Cardiac septum (tissue), 1 donor: ENCODE measurements at regions not wholly inside any gene's neighbourhood (a gene's known extent, or its start where the extent isn't known, plus 50 kb on each side); places are given as distances from the start of the nearest gene placed in this dataset.
"Not testable (repeated sequence)": the region's sequence is repeated elsewhere in the genome, so short reads cannot be mapped to it uniquely, and the experiment has no call there.

Experiments used
- DNase-seq: peaks from one replicate; pipeline ENCODE4 v3.0.0-alpha.2; 2020; ENCODE audit warnings: low spot score
- intact Hi-C: fragments of 100-400 bp; cut with DNase I; formaldehyde crosslinking; loops from one replicate; pipeline ENCODE4 v1.14.0; 2022
- donor health status: DM: no; HTN: no; CAD: no.

DNA sequence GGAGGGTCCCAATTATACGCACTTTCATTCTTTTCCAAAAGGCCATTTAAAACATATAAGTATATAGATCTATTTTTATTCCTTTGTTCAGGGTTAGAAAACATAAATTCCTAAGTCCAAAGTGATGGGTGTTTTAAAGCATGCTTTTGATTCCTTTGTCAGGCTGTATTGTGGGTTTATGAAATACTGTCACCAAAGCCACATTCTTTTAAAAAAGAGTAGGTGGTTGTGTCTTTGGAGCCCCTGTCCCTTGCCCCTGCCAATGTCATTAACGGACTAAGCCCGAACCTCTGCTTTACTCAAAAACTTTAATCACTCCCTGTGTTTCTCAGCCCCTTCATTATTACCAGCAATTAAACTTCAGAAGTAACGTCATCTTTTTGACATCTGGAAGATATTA is 104.9 kb upstream of the APCDD1 start:
- intact Hi-C loops, result no loop called here
- no peak for DNase-seq

DNA sequence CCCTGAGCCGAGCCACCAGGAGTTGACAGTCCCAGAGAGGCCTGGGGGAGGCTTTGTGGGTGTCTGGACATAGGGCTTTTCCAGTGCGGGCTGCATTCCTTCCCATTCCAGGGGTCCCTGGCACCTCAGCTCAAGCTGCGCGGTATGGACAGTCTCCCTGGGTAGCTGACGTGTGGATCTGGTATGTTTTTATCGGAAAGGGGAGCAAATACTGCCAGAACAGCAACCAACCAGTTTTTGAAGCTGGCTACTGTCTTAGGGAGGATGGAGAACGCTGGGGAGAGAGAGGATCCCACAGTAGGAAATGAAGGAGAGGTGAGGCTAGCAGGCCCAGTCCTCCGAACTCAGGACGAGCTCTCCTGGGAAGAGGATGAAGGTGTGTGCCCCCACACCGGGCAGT is 103.8 kb upstream of the APCDD1 start:
- DNase-seq, result no peak
- intact Hi-C loops, result no loop called here

DNA sequence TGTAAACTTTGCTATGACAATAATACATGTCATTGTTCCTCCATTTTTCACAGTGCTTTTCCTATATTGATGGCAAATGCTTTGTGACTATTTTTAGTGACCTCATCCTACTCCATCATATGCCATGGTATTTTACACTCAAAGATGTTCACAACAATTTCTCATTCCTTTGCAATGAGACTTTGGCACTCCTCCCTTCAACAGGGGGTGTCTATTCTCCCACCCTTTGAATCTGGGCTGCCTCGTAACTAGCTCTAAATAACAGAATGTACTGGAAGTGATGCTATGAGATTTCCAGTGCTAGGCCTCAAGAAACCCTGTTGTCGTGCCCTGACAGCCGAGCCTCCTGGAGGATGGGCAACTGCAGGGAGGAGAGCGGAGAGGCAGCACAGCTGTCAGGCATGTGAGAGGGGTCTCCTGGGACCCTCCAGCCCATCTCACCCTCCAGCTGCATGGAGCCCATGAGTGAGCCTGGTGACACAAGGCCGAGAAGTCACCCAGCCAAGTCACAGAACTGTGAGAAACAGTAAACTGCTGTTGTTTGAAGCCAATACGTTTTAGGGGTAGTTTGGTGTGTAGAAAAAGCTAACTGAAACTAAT is 103.1 kb upstream of the APCDD1 start:
- no peak for DNase-seq
- intact Hi-C loops, result no loop called here

DNA sequence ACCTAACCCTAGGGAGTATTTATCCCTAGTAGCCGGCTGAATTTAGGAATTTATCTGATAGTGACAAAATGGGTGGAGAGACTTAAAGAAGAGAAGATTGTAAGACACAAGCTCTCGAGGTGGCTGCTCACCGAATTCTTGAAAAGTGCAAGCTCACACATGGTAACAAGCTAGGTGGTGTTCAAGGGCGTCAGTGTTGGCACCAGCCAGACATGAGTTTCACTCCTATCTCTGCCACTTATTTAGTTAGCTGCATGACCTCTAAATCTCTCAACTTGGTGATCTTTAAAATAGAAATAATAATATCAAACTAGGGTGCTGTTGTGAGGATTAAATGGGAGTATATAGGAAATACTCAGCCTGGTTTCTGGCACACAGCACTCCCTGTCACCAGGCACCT is 102.6 kb upstream of the APCDD1 start:
- no peak for DNase-seq
- intact Hi-C loops, result loop anchor here (2.0 kb wide), 1 partner anchor 341 kb away; no protein-coding TSS in a partner anchor

DNA sequence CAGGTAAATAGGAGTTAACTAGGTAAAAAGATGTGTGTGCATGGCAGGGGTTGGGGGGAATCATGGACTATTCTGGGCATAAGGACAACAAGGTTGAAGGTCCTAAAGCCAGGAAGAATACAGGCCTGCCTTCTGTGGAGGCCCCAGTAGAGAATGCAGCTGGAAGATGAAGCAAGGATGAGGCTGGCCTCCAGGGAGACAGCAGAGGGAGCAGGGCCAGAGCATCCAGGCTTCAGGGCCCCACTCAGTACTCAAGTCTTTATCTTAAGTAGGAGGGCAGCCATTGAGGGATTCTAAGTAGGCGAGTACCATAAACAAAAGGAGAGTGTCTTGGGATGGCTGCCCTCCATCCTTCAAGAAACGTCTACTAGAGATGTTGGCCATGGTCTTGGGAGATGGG is 101.8 kb upstream of the APCDD1 start:
- no peak for DNase-seq
- intact Hi-C loops, result loop anchor here (2.0 kb wide), 1 partner anchor 342 kb away; no protein-coding TSS in a partner anchor

DNA sequence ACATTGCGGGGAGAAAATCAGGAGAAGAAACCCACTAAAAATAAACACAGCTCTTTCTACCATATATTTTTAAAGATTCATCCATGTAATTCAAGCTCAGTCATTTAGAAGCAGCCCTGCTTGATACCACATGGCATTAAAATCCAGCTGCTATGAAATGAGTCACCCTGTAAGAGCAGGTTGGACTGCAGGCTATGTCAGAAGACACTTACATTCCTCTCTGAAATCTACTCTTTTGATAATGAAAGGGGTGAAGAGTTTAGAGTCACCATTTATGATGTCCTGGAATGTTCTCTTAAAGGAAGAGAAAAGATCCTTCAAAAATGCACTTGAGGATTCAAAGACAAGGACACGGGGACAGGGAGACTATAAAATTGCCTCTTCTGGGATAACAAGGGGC is 100.6 kb upstream of the APCDD1 start:
- intact Hi-C loops, result loop anchor here (2.0 kb wide), 1 partner anchor 343 kb away; no protein-coding TSS in a partner anchor
- no peak for DNase-seq

DNA sequence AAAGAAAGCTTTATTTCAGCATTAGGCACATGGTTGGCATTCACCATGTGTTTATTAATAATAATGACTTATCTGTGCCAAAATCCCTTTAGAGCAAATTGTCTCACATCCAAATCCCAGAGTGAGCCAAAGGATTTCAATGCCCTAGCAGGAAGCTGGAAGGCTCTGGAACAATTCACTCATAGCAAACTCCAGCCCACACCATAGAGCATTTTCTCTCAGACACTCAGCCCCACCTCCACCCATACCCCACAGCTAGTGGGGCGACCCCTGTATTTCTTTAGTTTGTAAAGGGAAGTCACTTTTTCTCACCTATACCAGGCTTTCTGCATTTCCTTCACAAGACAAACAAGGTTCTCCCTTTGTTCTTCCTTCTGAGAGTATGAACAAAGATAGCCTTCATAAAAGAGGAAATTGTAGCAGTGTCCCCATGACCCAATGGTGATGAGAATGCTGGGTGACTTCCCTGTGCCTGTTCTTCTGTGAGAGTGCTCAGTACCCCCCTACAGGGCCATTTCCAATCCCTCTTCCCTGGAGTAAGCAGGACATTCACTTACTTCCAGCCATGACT is 100.1 kb upstream of the APCDD1 start:
- no peak for DNase-seq
- intact Hi-C loops, result no loop called here

DNA sequence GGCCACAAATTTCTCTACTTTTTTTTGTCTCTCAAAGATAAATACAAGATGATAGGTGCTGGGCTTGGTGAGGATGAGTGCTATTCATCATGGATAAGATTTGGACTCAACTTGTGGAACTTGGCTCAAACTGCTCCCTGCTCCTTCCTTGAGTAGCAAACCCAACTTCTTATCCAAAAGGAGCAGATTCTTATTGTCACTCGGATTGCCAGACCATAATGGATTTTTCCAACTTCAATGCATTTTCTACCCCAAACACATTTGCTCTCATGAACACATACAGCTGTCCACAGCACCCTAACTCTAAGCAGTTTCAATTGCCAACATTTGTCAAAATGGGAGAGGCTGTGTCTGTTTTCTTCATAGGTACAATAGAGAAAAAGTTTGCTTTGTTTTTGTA is 99.5 kb upstream of the APCDD1 start:
- DNase-seq, result no peak
- intact Hi-C loops, result no loop called here

DNA sequence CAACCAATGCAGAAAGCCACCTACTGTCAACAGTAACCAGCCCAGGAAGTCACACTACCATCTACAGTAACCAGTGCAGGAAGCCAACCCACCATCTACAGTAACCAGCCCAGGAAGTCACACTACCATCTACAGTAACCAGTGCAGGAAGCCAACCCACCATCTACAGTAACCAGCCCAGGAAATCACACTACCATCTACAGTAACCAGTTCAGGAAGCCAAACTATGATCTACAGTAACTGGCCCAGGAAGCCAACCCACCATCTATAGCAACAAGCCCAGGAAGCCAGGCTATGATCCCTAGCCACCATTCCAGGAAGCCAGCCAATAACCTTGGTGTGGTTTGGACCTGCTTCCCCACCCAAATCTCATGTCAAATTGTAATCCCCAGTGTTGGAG is 97.4 kb upstream of the APCDD1 start:
- DNase-seq, intact Hi-C loops: not testable (repeated sequence)

DNA sequence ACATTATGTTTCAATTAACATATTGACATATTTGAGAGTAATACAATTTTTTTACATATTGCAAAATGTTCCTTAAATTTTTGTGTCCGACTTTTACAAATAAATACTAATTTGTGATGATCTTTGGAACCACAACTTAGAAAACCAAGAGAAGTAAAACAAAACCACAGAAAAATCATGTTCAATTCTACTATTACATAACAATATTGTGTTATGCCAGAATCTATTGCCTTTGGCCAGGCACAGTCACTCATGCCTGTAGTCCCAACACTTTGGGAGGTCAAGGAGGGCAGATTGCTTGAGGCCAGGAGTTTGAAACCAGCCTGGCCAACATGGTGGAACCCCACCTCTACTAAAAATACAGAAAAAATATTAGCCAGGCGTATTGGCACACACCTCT is 92.8 kb upstream of the APCDD1 start:
- intact Hi-C loops, result no loop called here
- DNase-seq, result no peak

DNA sequence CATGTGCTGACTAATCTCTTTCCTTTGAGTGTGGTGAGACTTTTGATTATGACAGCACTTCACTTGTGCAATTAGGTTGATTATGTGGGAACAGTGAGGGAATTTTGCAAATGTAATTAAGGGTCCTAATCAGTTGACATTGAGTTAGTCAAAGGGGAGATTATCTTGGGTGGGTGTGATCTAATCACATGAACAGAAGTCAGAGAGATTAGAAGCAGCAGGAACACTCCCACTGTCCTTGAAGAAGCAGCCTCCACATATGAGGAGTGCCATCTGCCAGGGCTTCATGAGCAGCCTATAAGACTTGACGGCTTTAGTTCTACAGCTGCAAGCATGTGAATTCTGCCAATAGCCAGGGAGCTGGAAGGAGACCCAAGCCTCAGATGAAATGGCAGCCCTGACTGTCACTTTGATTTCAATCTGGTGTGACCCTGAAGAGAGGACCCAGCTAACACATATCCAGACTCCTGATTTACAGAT is 89.4 kb upstream of the APCDD1 start:
- intact Hi-C loops, result no loop called here
- no peak for DNase-seq

DNA sequence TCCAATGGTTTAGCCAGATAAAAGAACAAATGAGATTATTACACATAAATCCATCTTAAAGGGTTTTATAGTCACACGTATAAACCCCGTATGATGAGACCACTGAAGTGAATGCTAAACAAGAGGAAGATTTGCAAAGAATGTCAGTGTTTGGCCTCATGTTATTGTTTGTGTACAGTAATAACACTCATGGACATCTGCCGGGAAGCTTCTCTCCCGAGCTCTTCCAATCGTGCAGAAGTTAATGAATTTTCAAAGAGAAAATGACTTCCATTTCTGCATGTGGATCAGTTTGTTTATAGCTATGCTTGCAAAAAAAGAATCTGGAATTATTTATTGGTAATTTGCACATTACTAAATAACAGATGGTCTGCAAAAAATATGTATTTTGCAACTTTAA is 88.5 kb upstream of the APCDD1 start:
- intact Hi-C loops, result no loop called here
- DNase-seq, result no peak

DNA sequence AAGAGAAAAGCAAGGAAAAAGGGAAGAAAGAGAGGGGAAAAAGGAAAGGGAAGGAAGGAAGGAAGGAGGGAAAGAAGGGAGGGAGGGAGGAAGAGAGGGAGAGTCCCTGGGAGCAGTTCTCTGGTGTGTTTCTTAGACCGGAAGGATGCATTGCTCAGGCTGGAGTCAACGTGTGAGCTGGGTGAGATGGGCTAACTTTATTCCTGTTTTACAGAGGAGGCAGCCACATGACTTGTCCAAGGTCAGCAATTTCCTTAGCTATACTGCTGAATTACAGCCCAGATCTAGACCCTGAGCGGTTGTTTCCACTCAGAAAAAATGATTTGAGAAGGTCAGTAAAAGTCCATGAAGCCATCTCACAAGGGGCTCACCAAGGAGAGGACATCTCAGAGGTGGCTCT is 86.6 kb upstream of the APCDD1 start:
- no peak for DNase-seq
- intact Hi-C loops, result no loop called here

DNA sequence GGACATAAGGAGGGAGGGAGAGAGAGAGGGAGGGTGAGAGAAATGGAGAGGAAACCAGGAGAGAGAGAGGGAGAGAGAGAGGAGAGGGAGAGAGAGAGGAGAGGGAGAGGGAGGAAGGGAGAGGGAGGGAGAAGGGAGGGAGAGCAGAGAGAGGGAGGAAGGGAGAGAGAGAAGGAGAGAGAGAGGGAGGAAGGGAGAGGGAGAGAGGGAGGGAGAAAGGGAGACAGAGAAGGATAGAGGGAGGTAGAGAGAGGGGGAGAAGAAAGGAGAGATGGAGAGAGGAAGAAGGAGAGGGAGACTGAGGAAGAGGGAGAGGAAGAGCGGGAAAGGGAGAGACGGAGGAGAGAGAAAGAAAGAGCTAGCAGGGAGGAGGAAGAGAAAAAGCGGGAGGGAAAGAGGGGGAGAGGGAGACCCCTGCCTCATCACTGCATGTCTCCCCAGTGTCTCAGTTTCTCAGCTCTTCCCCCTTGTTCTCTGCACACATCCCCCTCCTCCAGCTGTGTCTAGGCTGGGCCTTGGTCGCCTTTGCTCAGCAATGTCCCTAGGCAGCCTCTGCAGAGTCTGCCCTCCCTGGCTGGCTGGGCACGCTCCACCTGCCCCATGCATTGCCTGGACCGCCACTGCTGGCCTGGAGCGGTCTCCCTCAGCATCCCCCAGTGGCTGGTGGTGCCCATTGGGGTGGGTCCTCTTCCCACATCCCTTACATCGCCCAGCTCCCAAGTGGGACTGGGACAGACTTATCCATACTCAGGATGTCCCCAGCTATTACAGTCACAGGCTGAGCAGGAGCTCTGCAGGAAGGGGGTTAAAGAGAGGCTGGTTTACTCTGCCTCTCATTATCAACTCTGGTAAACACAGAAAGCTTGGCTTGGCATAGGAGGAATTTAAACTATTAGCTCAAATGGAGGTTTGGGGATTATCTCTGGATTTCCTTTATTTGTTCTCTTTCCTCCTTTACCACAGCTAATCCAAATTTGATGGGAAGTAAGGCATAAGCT is 85.7 kb upstream of the APCDD1 start:
- intact Hi-C loops, result no loop called here
- no peak for DNase-seq

DNA sequence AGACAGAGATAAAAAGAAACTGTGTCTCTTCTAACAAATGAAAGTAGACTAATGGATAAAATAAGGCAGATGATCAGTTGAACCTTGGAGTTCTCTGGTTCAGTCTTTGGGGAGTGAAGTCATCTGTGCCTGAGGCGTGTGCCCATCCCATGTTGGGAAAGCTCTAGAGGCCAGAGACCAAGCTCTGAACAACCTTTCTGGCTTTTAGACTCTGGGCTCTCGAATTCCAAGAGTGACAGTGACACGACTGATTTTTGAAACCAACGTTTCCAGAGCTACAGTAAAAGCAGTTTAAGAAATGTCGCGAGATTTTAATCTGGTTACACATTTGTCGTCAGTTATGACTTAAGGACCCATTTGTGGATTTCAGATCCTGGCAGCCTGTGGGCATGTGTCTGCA is 83.7 kb upstream of the APCDD1 start:
- no peak for DNase-seq
- intact Hi-C loops, result no loop called here

DNA sequence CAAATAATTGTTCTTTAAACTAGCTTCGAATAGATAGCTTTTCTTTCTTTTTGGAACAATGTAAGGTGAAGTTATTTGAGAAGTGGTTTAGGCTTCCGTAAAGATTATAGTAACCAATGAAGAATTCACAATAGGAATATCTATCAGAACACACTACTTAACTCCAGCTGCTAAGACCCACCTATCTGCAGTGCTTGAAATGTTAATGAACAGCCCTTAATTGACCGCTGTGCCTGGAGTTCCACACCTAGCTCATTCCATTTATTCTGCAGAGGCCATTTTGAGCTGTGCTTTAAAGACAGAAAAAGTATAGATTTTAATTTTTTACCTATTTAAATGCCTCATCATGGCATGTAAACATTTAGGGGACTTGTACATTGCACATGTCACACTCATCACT is 83.3 kb upstream of the APCDD1 start:
- intact Hi-C loops, result no loop called here
- DNase-seq, result no peak

DNA sequence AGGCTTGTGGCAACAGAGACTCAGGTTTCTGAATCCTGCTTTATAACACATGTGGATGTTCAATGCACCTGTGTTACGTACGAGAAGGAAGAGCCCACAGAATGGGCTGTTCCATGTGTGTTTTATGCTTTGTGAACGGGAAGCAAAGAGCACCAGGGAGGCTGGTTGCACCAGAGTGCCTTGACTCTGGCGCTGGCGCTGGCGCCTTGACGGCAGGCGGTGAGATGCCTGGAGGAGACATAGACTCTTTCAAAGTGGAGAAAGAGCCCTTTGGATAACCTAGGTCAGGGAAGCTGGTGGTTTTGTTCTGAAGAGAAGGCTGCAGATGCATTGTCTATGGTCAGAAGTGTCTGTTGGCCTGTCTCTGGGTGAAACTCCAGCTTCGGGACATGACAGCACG is 80.2 kb upstream of the APCDD1 start:
- intact Hi-C loops, result no loop called here
- no peak for DNase-seq

DNA sequence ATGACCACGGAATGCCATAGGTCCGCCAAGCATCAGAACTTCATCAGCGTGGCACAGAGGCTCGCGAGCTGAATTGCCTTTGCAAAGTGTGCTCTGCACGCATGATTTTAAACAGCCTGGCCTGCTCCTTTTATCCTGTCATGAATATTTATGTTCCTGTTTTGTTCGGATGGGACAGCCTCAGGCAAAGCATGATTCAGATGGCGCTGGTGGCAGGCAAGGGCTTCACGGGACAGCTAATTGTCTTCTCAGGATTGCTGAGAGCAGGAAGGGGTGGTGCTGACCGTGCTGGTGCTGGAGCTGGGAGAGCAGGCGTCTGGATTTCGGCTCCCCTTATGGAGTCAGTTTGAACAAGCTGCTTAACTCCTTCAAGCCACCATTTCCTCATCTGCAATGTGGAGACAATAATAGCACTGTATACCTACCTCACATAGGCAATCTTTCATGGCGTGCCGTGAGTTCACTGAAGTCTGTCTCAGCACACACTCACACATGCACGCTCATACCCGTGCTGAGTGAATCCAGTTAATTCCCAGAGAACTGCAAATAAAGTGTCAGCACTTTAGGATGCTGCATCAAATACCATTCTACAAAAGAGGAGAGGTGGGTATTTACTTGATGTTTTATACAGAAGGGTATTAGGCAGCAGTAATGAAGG is 79.7 kb upstream of the APCDD1 start:
- no peak for DNase-seq
- intact Hi-C loops, result no loop called here

DNA sequence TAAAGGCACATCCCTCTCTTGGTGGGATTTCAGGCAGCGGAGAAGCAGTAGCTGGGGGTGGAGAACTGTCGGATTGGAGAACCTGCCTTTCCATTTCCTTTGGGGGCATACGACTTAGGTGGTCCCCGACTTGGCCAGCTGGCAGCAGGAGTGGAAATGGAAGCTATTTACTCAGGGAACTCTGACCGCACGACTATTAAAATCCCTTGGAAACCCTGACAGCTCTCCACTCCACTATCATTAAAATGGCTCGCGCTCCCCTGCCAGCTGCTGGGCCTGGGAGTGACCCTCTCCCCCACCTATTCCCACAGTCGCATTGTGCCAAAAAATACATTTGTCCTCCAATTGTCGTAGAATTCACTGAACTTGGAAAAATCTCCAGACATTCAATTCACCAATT is 77.7 kb upstream of the APCDD1 start:
- no peak for DNase-seq
- intact Hi-C loops, result no loop called here

DNA sequence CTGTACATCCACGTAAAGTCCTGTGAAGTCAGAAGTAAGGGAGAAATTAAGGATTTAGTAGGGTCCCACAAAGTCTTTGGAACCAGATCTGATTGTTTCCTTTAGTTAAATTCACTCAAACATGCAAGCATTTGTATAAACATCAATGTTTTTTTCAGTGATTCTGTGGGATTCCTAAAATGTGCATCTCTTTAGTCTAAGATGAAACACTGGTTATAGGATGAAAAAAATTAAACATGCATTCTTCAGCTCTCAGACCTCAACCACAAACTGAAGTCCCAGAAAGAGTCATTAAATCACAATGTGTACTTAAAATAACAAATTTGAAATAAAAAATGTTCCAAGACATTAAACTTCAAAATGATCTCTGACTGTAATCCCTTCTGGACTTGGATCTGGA is 76.5 kb upstream of the APCDD1 start:
- intact Hi-C loops, result no loop called here
- DNase-seq, result no peak
